ENCODE measurements at regions not wholly inside any gene's neighbourhood (a gene's known extent, or its start where the extent isn't known, plus 50 kb on each side); places are given as distances from the start of the nearest gene placed in this dataset.
A peak's percentile ranks its signal among the peaks of the same experiment; 100 is the strongest.

DNA sequence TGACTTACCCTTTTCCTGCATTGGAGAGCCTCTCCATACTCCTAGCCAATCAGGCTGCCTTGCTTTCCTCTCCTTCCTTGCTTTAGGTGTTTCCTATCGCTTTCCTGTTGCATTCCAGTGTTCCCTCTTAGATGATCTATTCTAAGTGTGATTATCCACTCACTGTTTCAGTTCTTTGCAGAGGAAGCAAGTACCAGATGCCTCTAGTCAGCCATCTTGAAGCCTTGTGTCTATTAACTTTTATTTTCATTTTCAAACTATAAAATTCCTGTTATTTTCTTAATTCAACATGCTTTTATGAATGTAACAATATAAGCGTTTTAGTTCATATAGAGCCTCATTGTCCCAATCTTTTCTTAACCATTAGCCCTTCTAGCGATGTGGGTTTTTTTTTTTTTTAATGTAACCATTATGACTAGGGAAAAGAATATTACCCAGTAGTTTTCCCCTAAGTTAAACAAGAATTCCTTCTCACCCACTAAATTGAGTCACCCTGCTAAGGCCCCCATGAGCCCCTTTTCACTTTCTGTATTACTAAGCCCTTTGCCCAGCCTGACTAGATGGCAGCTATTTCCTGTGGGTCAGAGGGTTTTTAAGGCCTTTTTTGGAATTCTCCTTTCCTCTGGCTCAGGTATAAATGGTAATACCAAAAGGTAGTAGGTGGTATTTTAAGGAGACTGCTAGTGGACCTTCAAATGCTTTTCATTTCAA is 229.4 kb upstream of the CTNNB1 start:
- Mint-ChIP-seq H3K4me3 (no peak overlapping the region), H3K4me1 (peaks cover 58% of the 10 kb centered on the region), H3K9me3 (no peaks in the 10 kb centered on the region), H3K27me3 (peaks cover 26% of the 10 kb centered on the region), H3K27ac (peak overlapping the region; percentile 95), H3K36me3 (ENCODE audit: low read depth) (peaks cover 5% of the 10 kb centered on the region)
- ATAC-seq (no peak), DNase-seq (no peak)

DNA sequence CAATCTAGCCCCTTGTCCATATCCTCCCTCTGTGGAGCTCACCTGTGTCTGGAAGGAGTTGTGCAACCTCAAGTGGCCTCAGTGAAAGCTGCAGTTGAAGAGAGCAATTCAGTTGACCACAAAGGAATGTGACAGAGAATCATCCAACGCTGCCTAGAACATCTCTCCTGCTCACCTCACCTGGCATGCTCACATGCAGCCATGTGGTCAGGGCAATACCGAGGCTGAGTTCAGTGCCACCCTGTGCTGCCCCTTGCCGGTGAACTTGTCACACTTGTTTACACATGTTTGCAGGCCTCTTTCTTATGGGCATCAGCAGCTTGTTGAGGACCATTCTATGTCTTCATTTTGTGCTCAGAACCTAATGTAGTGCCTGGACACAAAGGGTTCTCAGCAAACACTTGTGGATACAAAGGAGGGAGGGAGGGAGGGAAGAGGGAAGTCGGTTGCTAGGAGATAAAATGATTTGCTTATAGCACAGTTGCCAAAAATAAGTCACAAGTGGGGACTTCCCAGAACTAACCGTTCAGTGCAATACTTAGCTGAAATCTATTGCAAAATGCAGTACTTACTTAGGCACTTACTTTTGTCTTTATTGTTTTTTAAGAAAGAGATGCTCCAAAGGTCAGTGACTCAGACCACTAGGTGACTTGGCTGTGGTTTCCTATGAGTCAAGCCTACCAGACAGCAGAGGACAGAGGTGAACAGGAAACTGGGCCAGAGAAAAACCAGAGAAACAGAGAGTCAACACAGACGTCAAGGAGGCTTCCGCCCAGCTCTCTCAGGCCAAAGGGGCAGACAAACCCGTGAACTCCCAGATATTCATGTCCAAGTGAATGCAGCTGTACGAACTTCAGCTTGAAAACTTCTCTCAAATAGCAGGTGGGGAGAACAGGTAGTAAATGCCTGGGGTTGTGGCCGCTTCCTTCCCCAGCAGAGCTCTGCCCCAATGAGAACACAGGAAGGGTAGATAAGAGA is 227.8 kb upstream of the CTNNB1 start:
- H3K4me1 Mint-ChIP-seq = peaks cover 60% of the 10 kb centered on the region
- no peaks in the 10 kb centered on the region for H3K9me3 Mint-ChIP-seq
- peak overlapping the region; percentile 95 for H3K27ac Mint-ChIP-seq
- DNase-seq = peak; percentile 54
- ATAC-seq = peak; percentile 90
- H3K36me3 Mint-ChIP-seq (ENCODE audit: low read depth) = peaks cover 5% of the 10 kb centered on the region
- peak overlapping the region; percentile 54 for H3K4me3 Mint-ChIP-seq
- peaks cover 19% of the 10 kb centered on the region for H3K27me3 Mint-ChIP-seq

DNA sequence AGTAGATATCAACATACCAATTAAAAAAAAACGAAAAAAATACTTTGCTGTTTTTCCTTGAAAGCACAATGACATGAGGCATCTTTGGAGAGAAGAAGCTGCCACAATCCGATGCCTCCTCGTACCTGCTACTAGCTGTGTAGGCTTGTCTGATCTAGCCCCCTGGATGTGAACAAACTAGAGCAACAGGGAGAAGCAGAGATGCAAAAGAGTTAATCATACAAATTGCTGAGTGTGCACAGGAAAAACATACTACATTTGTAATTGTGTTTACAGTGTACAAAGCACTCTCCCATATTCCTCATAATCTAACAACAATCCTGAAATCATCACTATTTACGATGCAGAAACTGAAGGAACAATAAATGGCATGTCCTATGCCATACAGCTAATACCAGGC is 227.0 kb upstream of the CTNNB1 start:
- peak overlapping the region; percentile 39 for H3K4me3 Mint-ChIP-seq
- peak overlapping the region; percentile 95 for H3K27ac Mint-ChIP-seq
- no peak for ATAC-seq

DNA sequence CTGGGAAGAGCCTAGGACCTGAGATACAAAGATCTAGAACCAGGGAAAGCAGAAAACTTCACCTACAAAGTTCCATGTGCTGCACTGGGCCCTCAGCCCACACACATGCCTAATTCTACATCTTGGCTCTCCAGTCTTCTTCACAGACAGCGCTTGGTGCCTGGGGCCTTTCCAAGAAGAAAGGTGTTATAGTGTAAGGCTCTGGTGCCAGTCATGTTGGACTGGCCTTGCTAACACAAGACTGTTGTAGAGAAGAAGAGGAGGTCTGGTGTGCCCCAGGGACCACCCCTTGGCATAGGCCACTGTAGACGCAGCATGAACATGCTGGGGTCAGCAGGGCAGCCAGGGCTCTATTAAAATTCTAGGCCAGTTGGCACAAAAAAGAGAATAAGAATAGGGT is 226.2 kb upstream of the CTNNB1 start:
- Mint-ChIP-seq H3K36me3 (ENCODE audit: low read depth) (peaks cover 5% of the 10 kb centered on the region), H3K4me1 (peaks cover 56% of the 10 kb centered on the region), H3K9me3 (no peaks in the 10 kb centered on the region), H3K4me3 (no peak overlapping the region), H3K27ac (no peak overlapping the region), H3K27me3 (peaks cover 30% of the 10 kb centered on the region)
- ATAC-seq (no peak), DNase-seq (no peak)

More for the DNA sequence above, 227.0 kb upstream of the CTNNB1 start:
- Mint-ChIP-seq H3K27me3 (peaks cover 23% of the 10 kb centered on the region), H3K9me3 (no peaks in the 10 kb centered on the region), H3K4me1 (peaks cover 60% of the 10 kb centered on the region), H3K36me3 (ENCODE audit: low read depth) (peaks cover 5% of the 10 kb centered on the region)
- DNase-seq = no peak

DNA sequence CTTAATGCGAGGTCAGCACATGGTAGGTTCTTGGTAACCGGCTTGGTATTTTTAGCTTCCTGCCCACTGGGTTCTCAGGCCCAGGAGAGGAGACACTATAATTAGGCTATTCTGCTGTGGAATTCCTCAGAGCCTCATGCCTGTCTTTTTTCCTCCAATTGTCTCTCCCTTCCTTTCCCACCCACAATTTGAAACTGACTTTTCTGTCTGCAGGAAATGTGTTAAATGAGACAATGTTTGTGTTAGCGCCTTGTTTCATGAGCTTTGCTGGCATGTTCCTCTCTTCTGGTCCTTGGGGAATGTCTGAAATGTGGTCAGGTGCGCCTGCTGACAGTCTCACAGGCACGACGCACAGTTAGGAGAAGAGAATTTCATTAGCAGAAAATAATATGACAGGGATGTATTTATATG is 223.6 kb upstream of the CTNNB1 start:
- Mint-ChIP-seq H3K27me3 (peaks cover 36% of the 10 kb centered on the region), H3K4me3 (no peak overlapping the region), H3K9me3 (peaks cover 4% of the 10 kb centered on the region), H3K36me3 (ENCODE audit: low read depth) (peaks cover 2% of the 10 kb centered on the region), H3K27ac (no peak overlapping the region), H3K4me1 (peaks cover 45% of the 10 kb centered on the region)
- ATAC-seq (no peak), DNase-seq (no peak)

DNA sequence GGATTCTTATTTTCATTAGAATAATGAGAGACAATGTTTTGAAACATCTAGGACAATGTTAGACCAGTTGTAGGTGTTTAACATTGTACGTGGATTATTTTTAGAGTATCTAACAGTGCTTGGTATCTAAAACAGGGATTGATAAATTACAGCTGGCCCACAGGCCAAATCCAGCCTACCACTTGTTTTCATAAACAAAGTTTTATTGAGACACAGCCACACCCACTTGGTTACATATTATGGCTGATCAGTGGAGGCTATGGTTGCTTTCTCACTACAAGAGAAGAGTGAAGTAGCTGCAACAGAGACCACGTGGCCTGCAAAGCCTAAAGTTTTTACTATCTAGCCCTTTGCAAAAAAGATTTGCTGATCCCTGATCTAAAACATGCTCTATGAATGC is 223.1 kb upstream of the CTNNB1 start:
- Mint-ChIP-seq H3K4me3 (no peak overlapping the region), H3K4me1 (peaks cover 45% of the 10 kb centered on the region), H3K36me3 (ENCODE audit: low read depth) (peaks cover 2% of the 10 kb centered on the region), H3K9me3 (peaks cover 4% of the 10 kb centered on the region), H3K27ac (no peak overlapping the region), H3K27me3 (peaks cover 36% of the 10 kb centered on the region)
- no peak for ATAC-seq
- no peak for DNase-seq

DNA sequence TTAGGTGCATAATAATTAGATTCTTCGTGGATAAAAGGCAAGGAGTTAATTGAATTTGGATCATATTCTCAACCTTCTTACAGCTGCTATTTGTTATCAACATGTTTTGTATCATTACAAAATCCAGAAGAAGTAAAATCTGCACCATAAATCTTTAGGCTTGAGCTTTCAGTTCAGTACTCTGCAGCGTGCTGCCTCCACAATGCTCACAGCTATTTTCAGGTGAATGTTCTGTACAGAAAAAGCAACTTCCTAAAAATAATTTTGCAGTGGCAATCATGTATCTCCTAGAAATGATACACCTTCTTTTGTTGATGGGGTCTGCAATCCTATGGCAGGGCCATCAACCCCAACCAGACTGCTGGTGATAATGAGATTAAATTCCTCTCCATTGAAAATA is 220.9 kb upstream of the CTNNB1 start:
- no peak for ATAC-seq
- Mint-ChIP-seq H3K4me1 (peaks cover 28% of the 10 kb centered on the region), H3K36me3 (ENCODE audit: low read depth) (peaks cover 5% of the 10 kb centered on the region)

DNA sequence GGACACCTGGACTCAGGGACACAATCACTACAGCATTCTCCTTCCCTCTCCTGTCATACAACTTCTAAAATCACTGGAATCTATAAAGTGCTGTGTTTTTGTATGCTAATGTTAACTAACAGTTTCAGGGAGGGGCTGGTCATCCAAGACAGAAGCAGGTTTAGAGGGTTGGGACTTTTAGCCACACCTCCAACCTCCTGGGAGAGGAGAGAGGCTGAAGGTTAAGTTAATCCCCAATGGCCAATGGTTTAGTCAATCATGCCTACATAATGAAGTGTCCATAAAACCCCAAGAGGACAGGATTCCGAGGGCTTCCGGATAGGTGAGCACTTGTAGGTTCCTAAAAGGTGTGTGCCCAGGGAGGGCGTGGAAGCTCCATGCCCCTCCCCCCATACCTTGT is 219.3 kb upstream of the CTNNB1 start:
- Mint-ChIP-seq H3K27me3 (peaks cover 48% of the 10 kb centered on the region), H3K4me1 (peaks cover 20% of the 10 kb centered on the region), H3K27ac (no peak overlapping the region), H3K9me3 (peaks cover 4% of the 10 kb centered on the region), H3K4me3 (no peak overlapping the region), H3K36me3 (ENCODE audit: low read depth) (peaks cover 2% of the 10 kb centered on the region)
- no peak for DNase-seq
- ATAC-seq = no peak

More for the DNA sequence above, 220.9 kb upstream of the CTNNB1 start:
- Mint-ChIP-seq H3K9me3 (peaks cover 4% of the 10 kb centered on the region), H3K4me3 (no peak overlapping the region), H3K27ac (no peak overlapping the region), H3K27me3 (peaks cover 48% of the 10 kb centered on the region)
- no peak for DNase-seq

DNA sequence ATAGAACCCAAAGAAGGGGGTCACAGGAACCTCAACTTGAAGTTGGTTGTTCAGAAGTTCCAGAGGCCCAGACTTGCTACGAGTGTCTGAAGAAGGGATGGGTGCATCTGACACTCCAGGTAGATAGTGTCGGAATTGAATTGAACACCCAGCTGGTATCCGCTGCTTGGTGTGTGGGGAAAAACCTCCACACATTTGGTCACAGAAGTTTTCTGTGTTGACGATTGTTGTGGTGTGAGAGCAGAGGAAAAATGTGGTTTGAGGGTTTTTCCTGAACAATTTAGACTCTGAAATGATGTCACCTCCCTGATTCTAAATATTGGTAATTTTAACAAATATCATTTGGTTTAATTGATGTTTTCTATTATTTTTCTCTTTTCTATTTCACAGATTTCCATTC is 218.8 kb upstream of the CTNNB1 start:
- Mint-ChIP-seq H3K27me3 (peaks cover 47% of the 10 kb centered on the region), H3K4me3 (no peak overlapping the region), H3K36me3 (ENCODE audit: low read depth) (peaks cover 2% of the 10 kb centered on the region), H3K9me3 (peaks cover 4% of the 10 kb centered on the region), H3K4me1 (peaks cover 19% of the 10 kb centered on the region), H3K27ac (peak overlapping the region; percentile 72)
- DNase-seq (peak; percentile 26), ATAC-seq (peak; percentile 91)

DNA sequence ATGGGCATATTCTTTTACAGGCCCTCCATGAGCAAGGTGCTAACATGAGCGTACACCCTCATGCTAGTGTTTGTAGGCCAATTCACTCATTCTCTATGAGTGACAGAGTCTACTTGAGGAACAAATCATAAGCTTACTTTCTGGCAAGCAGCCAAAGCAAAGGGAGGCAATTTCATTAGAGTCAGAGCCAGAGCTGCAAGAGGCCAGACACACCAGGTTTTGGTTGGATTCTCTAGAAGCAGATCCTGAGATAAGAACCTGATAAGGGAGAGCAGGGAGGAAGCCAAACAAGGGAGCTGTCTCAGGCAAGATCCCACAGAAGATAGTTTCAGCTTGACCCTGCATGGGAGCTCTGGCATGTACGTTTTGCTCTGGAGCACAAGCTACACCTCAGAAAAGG is 214.1 kb upstream of the CTNNB1 start:
- Mint-ChIP-seq H3K4me3 (no peak overlapping the region), H3K27me3 (peaks cover 45% of the 10 kb centered on the region), H3K4me1 (peaks cover 11% of the 10 kb centered on the region), H3K36me3 (ENCODE audit: low read depth) (peaks cover 2% of the 10 kb centered on the region), H3K9me3 (no peaks in the 10 kb centered on the region), H3K27ac (no peak overlapping the region)
- DNase-seq (no peak), ATAC-seq (no peak)

DNA sequence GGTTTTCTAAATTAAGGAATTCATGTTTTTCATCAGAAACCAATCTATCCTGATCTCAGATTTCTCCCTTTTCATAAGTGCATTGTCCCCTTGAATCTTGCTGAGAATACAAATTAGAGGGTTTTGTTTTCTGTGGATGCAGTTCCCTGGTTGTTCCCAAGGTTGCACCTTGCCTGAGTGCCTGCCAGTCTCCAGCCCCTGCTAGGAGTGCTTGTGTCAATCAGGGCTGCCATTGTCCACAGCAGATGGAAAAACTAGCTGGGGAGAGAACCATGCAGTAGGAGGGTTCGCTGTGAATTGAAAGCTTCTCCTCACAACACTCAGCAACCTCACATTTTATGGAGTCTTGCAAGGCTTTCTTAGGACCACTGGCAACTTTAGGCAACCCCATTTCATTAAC is 210.8 kb upstream of the CTNNB1 start:
- ATAC-seq (no peak), DNase-seq (no peak)
- H3K4me1 Mint-ChIP-seq = no peaks in the 10 kb centered on the region
- no peaks in the 10 kb centered on the region for H3K36me3 Mint-ChIP-seq (ENCODE audit: low read depth)
- no peak overlapping the region for H3K4me3 Mint-ChIP-seq
- peaks cover 34% of the 10 kb centered on the region for H3K27me3 Mint-ChIP-seq
- H3K27ac Mint-ChIP-seq = no peak overlapping the region
- H3K9me3 Mint-ChIP-seq = no peaks in the 10 kb centered on the region

DNA sequence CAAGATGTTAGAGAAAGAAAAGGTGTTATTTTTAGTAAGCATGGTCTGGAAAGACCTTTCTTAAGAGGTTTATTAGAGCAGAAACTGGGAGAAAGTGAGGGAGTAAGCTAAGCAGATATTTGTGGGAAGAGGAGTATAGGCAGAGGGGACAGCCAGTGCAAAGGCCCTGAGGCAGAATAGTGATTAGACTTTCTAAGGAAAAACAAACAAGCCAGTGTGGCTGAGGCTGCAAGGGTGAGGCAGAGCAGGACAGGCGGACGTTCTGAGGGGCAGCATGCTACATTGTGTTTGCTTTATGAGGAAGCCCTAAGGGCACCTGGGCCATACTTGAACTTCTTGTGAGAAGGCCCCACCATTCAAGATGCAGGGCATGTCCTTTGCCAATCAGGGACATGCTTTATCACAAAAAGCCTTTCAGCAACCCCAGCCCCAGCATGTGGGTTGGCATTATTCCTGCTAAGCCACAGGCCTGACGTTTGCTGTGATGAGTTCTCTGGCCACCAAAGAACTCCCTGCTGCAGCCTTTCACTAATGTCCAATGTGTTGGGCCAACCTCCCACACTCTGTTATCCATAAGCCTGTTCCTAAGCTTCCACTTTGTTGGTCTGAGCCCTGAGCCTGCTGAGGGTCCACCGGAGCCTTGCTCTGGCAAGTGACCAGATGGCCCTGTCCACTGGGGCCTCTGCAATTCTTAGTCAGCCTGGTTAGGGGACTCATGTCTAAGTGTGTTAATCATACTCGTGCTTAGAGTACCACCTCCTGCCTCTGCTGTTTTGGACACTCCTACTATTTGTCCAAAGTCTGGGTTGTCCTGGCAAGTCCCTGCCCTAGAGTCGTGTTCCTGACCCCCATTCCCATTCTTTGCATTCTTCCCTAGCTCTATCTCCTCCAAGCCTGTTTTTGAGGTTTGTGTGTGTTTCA is 209.9 kb upstream of the CTNNB1 start:
- no peaks in the 10 kb centered on the region for H3K36me3 Mint-ChIP-seq (ENCODE audit: low read depth)
- H3K27me3 Mint-ChIP-seq = peaks cover 29% of the 10 kb centered on the region
- H3K4me3 Mint-ChIP-seq = no peak overlapping the region
- H3K4me1 Mint-ChIP-seq = no peaks in the 10 kb centered on the region
- H3K27ac Mint-ChIP-seq = no peak overlapping the region
- H3K9me3 Mint-ChIP-seq = no peaks in the 10 kb centered on the region
- ATAC-seq (no peak), DNase-seq (no peak)

DNA sequence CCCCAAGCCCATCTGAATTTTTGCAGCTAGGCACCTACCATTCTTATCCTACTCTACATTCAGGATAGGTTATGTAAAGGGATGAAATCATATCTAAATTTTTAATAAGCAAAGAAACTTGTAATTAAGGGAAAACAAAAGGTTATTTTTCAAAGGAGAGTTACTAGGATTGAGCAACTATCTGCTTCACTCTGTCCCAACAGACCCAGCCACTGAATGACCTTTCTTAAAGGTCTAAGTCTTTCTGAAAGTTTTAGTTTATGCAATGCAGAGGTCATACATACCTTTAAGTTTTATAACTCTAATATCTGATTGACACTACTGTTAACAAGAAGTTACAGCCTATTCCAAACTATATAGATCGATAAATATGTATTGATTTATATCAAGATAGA is 209.2 kb upstream of the CTNNB1 start:
- peaks cover 24% of the 10 kb centered on the region for H3K27me3 Mint-ChIP-seq
- no peaks in the 10 kb centered on the region for H3K4me1 Mint-ChIP-seq
- H3K9me3 Mint-ChIP-seq = no peaks in the 10 kb centered on the region
- H3K27ac Mint-ChIP-seq = no peak overlapping the region
- DNase-seq (no peak), ATAC-seq (no peak)
- H3K4me3 Mint-ChIP-seq = no peak overlapping the region
- no peaks in the 10 kb centered on the region for H3K36me3 Mint-ChIP-seq (ENCODE audit: low read depth)

DNA sequence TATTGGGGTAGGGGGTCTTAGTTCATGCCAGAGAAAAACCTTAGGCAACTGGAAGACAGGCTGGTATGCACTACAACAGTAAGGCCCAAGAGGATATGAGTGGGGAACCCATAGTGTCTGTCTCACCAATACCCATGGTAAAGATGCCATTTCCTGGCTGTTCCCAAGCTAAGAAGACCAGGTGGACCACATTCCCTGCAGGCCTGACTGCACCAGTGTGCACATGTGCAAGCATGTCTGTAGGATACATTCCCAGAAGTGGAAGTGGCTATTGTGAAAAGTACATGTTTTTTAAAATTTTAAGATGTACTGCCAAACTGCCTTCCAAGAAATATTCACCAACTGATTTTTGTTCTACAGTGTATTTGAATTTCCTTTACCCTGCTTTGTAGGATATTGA is 207.3 kb upstream of the CTNNB1 start:
- no peaks in the 10 kb centered on the region for H3K36me3 Mint-ChIP-seq (ENCODE audit: low read depth)
- no peaks in the 10 kb centered on the region for H3K4me1 Mint-ChIP-seq
- H3K27ac Mint-ChIP-seq = no peak overlapping the region
- no peaks in the 10 kb centered on the region for H3K9me3 Mint-ChIP-seq
- no peak overlapping the region for H3K4me3 Mint-ChIP-seq
- ATAC-seq (no peak), DNase-seq (no peak)
- H3K27me3 Mint-ChIP-seq = peaks cover 18% of the 10 kb centered on the region

All from activated naive CD8-positive, alpha-beta T cell treated with anti-CD3 and anti-CD28 coated beads, Interleukin-2, amount 50 U/mL, for 24 hours (primary cell).